Nephron (organoid): ENCODE measurements at regions not wholly inside any gene's neighbourhood (a gene's known extent, or its start where the extent isn't known, plus 50 kb on each side); places are given as distances from the start of the nearest gene placed in this dataset.

Experiments
- H3K27ac Mint-ChIP-seq, 3 experiments: 2 replicates each; pipeline ENCODE4 v1.8.0; 2020; ENCODE audit warnings: mixed read lengths in 3 of 3, mild to moderate bottlenecking in 2 of 3, moderate library complexity in 1 of 3
- H3K27me3 Mint-ChIP-seq: 2 replicates; pipeline ENCODE4 v1.8.0; 2021; ENCODE audit warnings: low read depth, mild to moderate bottlenecking, moderate library complexity, mixed read lengths
- H3K36me3 Mint-ChIP-seq: 2 replicates; pipeline ENCODE4 v1.8.0; 2020; ENCODE audit warnings: low read depth, mixed read lengths
- H3K4me1 Mint-ChIP-seq: 2 replicates; pipeline ENCODE4 v1.8.0; 2020; ENCODE audit warnings: mixed read lengths
- H3K4me3 Mint-ChIP-seq, 3 experiments: 2 replicates each; pipeline ENCODE4 v1.8.0; 2020; ENCODE audit warnings: mild to moderate bottlenecking in 3 of 3, mixed read lengths in 3 of 3, moderate library complexity in 2 of 3
- H3K9me3 Mint-ChIP-seq: 2 replicates; pipeline ENCODE4 v1.8.0; 2020; ENCODE audit warnings: mixed read lengths
- CTCF ChIP-seq, 3 experiments: fragments of 200-600 bp; sonication (generic); IDR thresholded peaks; one replicate each; pipeline ENCODE4 v1.5.0; 2021; ENCODE audit warnings: antibody characterized with exemption in 3 of 3; ENCODE audit not compliant: unreplicated experiment in 3 of 3

GRCh38 chr9:600006-600405 lies 241.5 kb upstream of the DMRT1 start:
- no peak overlapping the region for H3K27ac Mint-ChIP-seq
- TF ChIP-seq CTCF (IDR thresholded peaks at IDR 0.05; ENCODE audit: unreplicated experiment in 3 of 3): no peak
- H3K36me3 Mint-ChIP-seq: peaks cover 6% of the 10 kb centered on the region
- H3K4me1 Mint-ChIP-seq: no peaks in the 10 kb centered on the region
- H3K4me3 Mint-ChIP-seq: no peak overlapping the region
- H3K9me3 Mint-ChIP-seq: peaks cover 3% of the 10 kb centered on the region
- no peaks in the 10 kb centered on the region for H3K27me3 Mint-ChIP-seq

- Mint-ChIP-seq H3K4me1 (no peaks in the 10 kb centered on the region), H3K27me3 (no peaks in the 10 kb centered on the region), H3K9me3 (peaks cover 3% of the 10 kb centered on the region), H3K4me3 (no peak overlapping the region), H3K36me3 (peaks cover 6% of the 10 kb centered on the region), H3K27ac (no peak overlapping the region)
- TF ChIP-seq CTCF (IDR thresholded peaks at IDR 0.05; ENCODE audit: unreplicated experiment in 3 of 3): no peak
Observed at GRCh38 chr9:602716-603115, 238.8 kb upstream of the DMRT1 start.

- no peak overlapping the region for H3K4me3 Mint-ChIP-seq
- no peaks in the 10 kb centered on the region for H3K27me3 Mint-ChIP-seq
- no peak for TF ChIP-seq CTCF (IDR thresholded peaks at IDR 0.05; ENCODE audit: unreplicated experiment in 3 of 3)
- no peaks in the 10 kb centered on the region for H3K4me1 Mint-ChIP-seq
- H3K36me3 Mint-ChIP-seq: peaks cover 6% of the 10 kb centered on the region
- peaks cover 3% of the 10 kb centered on the region for H3K9me3 Mint-ChIP-seq
- H3K27ac Mint-ChIP-seq: no peak overlapping the region
Observed at GRCh38 chr9:603126-603525, 238.4 kb upstream of the DMRT1 start.

- no peak overlapping the region for H3K4me3 Mint-ChIP-seq
- H3K27me3 Mint-ChIP-seq: no peaks in the 10 kb centered on the region
- no peak for TF ChIP-seq CTCF (IDR thresholded peaks at IDR 0.05; ENCODE audit: unreplicated experiment in 3 of 3)
- no peaks in the 10 kb centered on the region for H3K4me1 Mint-ChIP-seq
- no peak overlapping the region for H3K27ac Mint-ChIP-seq
- H3K9me3 Mint-ChIP-seq: no peaks in the 10 kb centered on the region
- peaks cover 6% of the 10 kb centered on the region for H3K36me3 Mint-ChIP-seq
Observed at GRCh38 chr9:607417-607816, 234.1 kb upstream of the DMRT1 start.

GRCh38 chr9:613771-614347 lies 227.6 kb upstream of the DMRT1 start:
- Mint-ChIP-seq H3K9me3 (no peaks in the 10 kb centered on the region), H3K4me1 (peaks cover 31% of the 10 kb centered on the region), H3K36me3 (no peaks in the 10 kb centered on the region), H3K4me3 (no peak overlapping the region), H3K27me3 (no peaks in the 10 kb centered on the region), H3K27ac (peak overlapping the region; percentile 3 to 74 (median 29))
- peak; percentile 78 to 86 (median 84) for TF ChIP-seq CTCF (IDR thresholded peaks at IDR 0.05; ENCODE audit: unreplicated experiment in 3 of 3)

GRCh38 chr9:614431-614830 lies 227.1 kb upstream of the DMRT1 start:
- H3K36me3 Mint-ChIP-seq: no peaks in the 10 kb centered on the region

More at GRCh38 chr9:614431-614830, 227.1 kb upstream of the DMRT1 start:
- Mint-ChIP-seq H3K4me3 (no peak overlapping the region), H3K9me3 (no peaks in the 10 kb centered on the region), H3K4me1 (peaks cover 36% of the 10 kb centered on the region), H3K27ac (no peak overlapping the region), H3K27me3 (no peaks in the 10 kb centered on the region)
- no peak for TF ChIP-seq CTCF (IDR thresholded peaks at IDR 0.05; ENCODE audit: unreplicated experiment in 3 of 3)
